DND-41 (cell line): ENCODE measurements at regions not wholly inside any gene's neighbourhood (a gene's known extent, or its start where the extent isn't known, plus 50 kb on each side); places are given as distances from the start of the nearest gene placed in this dataset.

ENCODE experiments used
- ATAC-seq: fragments of 200-7000 bp; cut with Tn5 transposase; 3 replicates; pipeline ENCODE4 v1.9.1; 2021; ENCODE audit warnings: low read depth; ENCODE audit not compliant: insufficient read depth
- DNase-seq: peaks from one replicate; pipeline ENCODE4 v3.0.0-alpha.2; 2020
- H2AFZ ChIP-seq: 2 replicates; pipeline ENCODE4 v1.6.0; 2012; ENCODE audit warnings: low read depth, low read length
- H3K27ac ChIP-seq: 2 replicates; pipeline ENCODE4 v1.5.1; 2012; ENCODE audit warnings: low read length, inconsistent platforms
- H3K27me3 ChIP-seq: fragments of 200-600 bp; sonication (generic); 2 replicates; pipeline ENCODE4 v1.6.0; 2012; ENCODE audit warnings: low read length, mild to moderate bottlenecking, inconsistent platforms; ENCODE audit not compliant: insufficient read depth, poor library complexity
- H3K36me3 ChIP-seq: 2 replicates; pipeline ENCODE4 v1.5.1; 2012; ENCODE audit warnings: low read length, inconsistent platforms; ENCODE audit not compliant: insufficient read depth
- H3K4me1 ChIP-seq: 2 replicates; pipeline ENCODE4 v1.5.1; 2012; ENCODE audit warnings: mild to moderate bottlenecking, low read length; ENCODE audit not compliant: insufficient read depth
- H3K4me2 ChIP-seq: 2 replicates; pipeline ENCODE4 v1.6.0; 2012; ENCODE audit warnings: mild to moderate bottlenecking, moderate library complexity, low read length, inconsistent platforms; ENCODE audit not compliant: insufficient read depth
- H3K4me3 ChIP-seq, 2 experiments: fragments of 200-600 bp in 1 of 2; shearing (Covaris generic) in 1 of 2; 2 replicates each; pipeline ENCODE4 v1.5.1; 2012 to 2016; ENCODE audit warnings: inconsistent platforms in 2 of 2, low read length in 2 of 2, mild to moderate bottlenecking in 2 of 2, low read depth in 1 of 2, moderate library complexity in 1 of 2
- H3K79me2 ChIP-seq: 2 replicates; pipeline ENCODE4 v1.6.0; 2012; ENCODE audit warnings: low read length, inconsistent platforms; ENCODE audit not compliant: insufficient read depth
- H3K9ac ChIP-seq: 2 replicates; pipeline ENCODE4 v1.6.0; 2012; ENCODE audit warnings: low read depth, mild to moderate bottlenecking, inconsistent platforms, low read length, moderate library complexity
- H3K9me3 ChIP-seq: 2 replicates; pipeline ENCODE4 v1.5.1; 2012; ENCODE audit warnings: low read length, moderate library complexity, mild to moderate bottlenecking, inconsistent platforms; ENCODE audit not compliant: insufficient read depth, severe bottlenecking
- H4K20me1 ChIP-seq: 2 replicates; pipeline ENCODE4 v1.6.0; 2012; ENCODE audit warnings: low read length; ENCODE audit not compliant: insufficient read depth
- CTCF ChIP-seq: IDR thresholded peaks from 2 replicates; pipeline ENCODE4 v1.5.1; 2012; ENCODE audit warnings: borderline replicate concordance, low read length, moderate library complexity, mild to moderate bottlenecking; ENCODE audit not compliant: poor library complexity, severe bottlenecking; ENCODE audit errors: extremely low read depth
- EZH2 ChIP-seq: IDR thresholded peaks from 3 replicates; pipeline ENCODE4 v1.6.1; 2012; ENCODE audit warnings: borderline replicate concordance, low read depth, mild to moderate bottlenecking, moderate library complexity, low read length, inconsistent platforms; ENCODE audit not compliant: severe bottlenecking

GRCh38 chr3:18199757-18200156, 225.4 kb downstream of the SATB1 start:
- H3K4me2 ChIP-seq, result no peak overlapping the region
- H4K20me1 ChIP-seq, result no peaks in the 10 kb centered on the region
- peaks cover 17% of the 10 kb centered on the region for H3K9me3 ChIP-seq
- H2AFZ ChIP-seq, result no peak overlapping the region
- no peaks in the 10 kb centered on the region for H3K27me3 ChIP-seq
- no peaks in the 10 kb centered on the region for H3K36me3 ChIP-seq
- no peak for DNase-seq
- no peaks in the 10 kb centered on the region for H3K4me1 ChIP-seq
- no peaks in the 10 kb centered on the region for H3K79me2 ChIP-seq
- no peak overlapping the region for H3K9ac ChIP-seq
- H3K27ac ChIP-seq, result no peak overlapping the region
- no peak for TF ChIP-seq CTCF
- no peak for TF ChIP-seq EZH2
- no peak overlapping the region for H3K4me3 ChIP-seq
- ATAC-seq, result peak; percentile 58; the same call in 1 of the 3 replicates

- ATAC-seq, result no peak
- Histone ChIP-seq H3K27me3 (no peaks in the 10 kb centered on the region), H3K9ac (no peak overlapping the region), H4K20me1 (no peaks in the 10 kb centered on the region), H3K4me2 (no peak overlapping the region), H2AFZ (no peak overlapping the region), H3K79me2 (no peaks in the 10 kb centered on the region), H3K27ac (no peak overlapping the region), H3K4me3 (no peak overlapping the region), H3K9me3 (peaks cover 17% of the 10 kb centered on the region), H3K36me3 (no peaks in the 10 kb centered on the region), H3K4me1 (peaks cover 4% of the 10 kb centered on the region)
- TF ChIP-seq EZH2 (no peak), CTCF (no peak)
- no peak for DNase-seq
Measured at GRCh38 chr3:18195836-18196235, 229.3 kb downstream of the SATB1 start.

- Histone ChIP-seq H3K36me3 (no peaks in the 10 kb centered on the region), H3K4me2 (no peak overlapping the region), H3K4me1 (peaks cover 18% of the 10 kb centered on the region), H3K4me3 (no peak overlapping the region), H3K79me2 (no peaks in the 10 kb centered on the region), H2AFZ (no peak overlapping the region), H4K20me1 (no peaks in the 10 kb centered on the region), H3K9me3 (peaks cover 15% of the 10 kb centered on the region), H3K9ac (no peak overlapping the region), H3K27me3 (no peaks in the 10 kb centered on the region), H3K27ac (no peak overlapping the region)
- ATAC-seq (no peak), DNase-seq (no peak)
- TF ChIP-seq EZH2 (no peak), CTCF (no peak)
Measured at GRCh38 chr3:18194431-18194830, 230.7 kb downstream of the SATB1 start.

GRCh38 chr3:18190646-18191045, 234.5 kb downstream of the SATB1 start:
- Histone ChIP-seq H3K4me2 (no peak overlapping the region), H4K20me1 (no peaks in the 10 kb centered on the region), H3K9me3 (peaks cover 1% of the 10 kb centered on the region), H3K27ac (peak overlapping the region; percentile 37), H3K27me3 (no peaks in the 10 kb centered on the region), H3K79me2 (no peaks in the 10 kb centered on the region), H3K4me1 (peaks cover 24% of the 10 kb centered on the region), H3K36me3 (no peaks in the 10 kb centered on the region), H2AFZ (no peak overlapping the region), H3K9ac (no peak overlapping the region), H3K4me3 (no peak overlapping the region)
- TF ChIP-seq EZH2 (no peak), CTCF (no peak)
- ATAC-seq, result no peak
- DNase-seq, result no peak
